NCI-H2029 (cell line): ENCODE measurements at regions not wholly inside any gene's neighbourhood (a gene's known extent, or its start where the extent isn't known, plus 50 kb on each side); places are given as distances from the start of the nearest gene placed in this dataset.
"Not testable (repeated sequence)": the region's sequence is repeated elsewhere in the genome, so short reads cannot be mapped to it uniquely, and the experiment has no call there.

Experiments
- DNase-seq: peaks from one replicate; lab custom pipeline; 2025; lab: John Stamatoyannopoulos, UW

- not testable (repeated sequence) for DNase-seq
Observed at GRCh38 chr18:46229641-46230040, 125.5 kb downstream of the HAUS1 start.

GRCh38 chr18:46236156-46236555 is 132.0 kb downstream of the HAUS1 start:
- no peak for DNase-seq

- no peak for DNase-seq
Observed at GRCh38 chr18:46237891-46238290, 133.7 kb downstream of the HAUS1 start.

GRCh38 chr18:46239549-46239948 is 135.4 kb downstream of the HAUS1 start:
- DNase-seq, result no peak

- no peak for DNase-seq
Observed at GRCh38 chr18:46239998-46240397, 135.8 kb downstream of the HAUS1 start.

- DNase-seq, result not testable (repeated sequence)
Observed at GRCh38 chr18:46241393-46241792, 137.2 kb downstream of the HAUS1 start.

GRCh38 chr18:46242183-46242582 is 138.0 kb downstream of the HAUS1 start:
- no peak for DNase-seq

GRCh38 chr18:46243095-46243494 is 138.9 kb downstream of the HAUS1 start:
- no peak for DNase-seq

GRCh38 chr18:46243673-46244072 is 139.5 kb downstream of the HAUS1 start:
- no peak for DNase-seq

GRCh38 chr18:46246101-46246500 is 141.9 kb downstream of the HAUS1 start:
- DNase-seq, result no peak

- DNase-seq, result no peak
Observed at GRCh38 chr18:46247942-46248341, 143.8 kb downstream of the HAUS1 start.

- DNase-seq, result peak; percentile 83
Observed at GRCh38 chr18:46250084-46250811, 146.1 kb downstream of the HAUS1 start.

- no peak for DNase-seq
Observed at GRCh38 chr18:46250812-46251173, 146.6 kb downstream of the HAUS1 start.

- DNase-seq, result no peak
Observed at GRCh38 chr18:46252759-46253158, 148.6 kb downstream of the HAUS1 start.

GRCh38 chr18:46253498-46253897 is 149.3 kb downstream of the HAUS1 start:
- no peak for DNase-seq

- DNase-seq, result no peak
Observed at GRCh38 chr18:46256078-46256477, 151.9 kb downstream of the HAUS1 start.

GRCh38 chr18:46257366-46257765 is 153.2 kb downstream of the HAUS1 start:
- DNase-seq, result no peak

GRCh38 chr18:46260016-46260878 is 156.1 kb downstream of the HAUS1 start:
- no peak for DNase-seq

GRCh38 chr18:46260879-46261143 is 156.6 kb downstream of the HAUS1 start:
- no peak for DNase-seq

GRCh38 chr18:46261799-46262198 is 157.6 kb downstream of the HAUS1 start:
- no peak for DNase-seq

GRCh38 chr18:46262856-46263255 is 158.7 kb downstream of the HAUS1 start:
- no peak for DNase-seq

- DNase-seq, result peak; percentile 31
Observed at GRCh38 chr18:46264255-46264654, 160.1 kb downstream of the HAUS1 start.
